ENCODE measurements at regions not wholly inside any gene's neighbourhood (a gene's known extent, or its start where the extent isn't known, plus 50 kb on each side); places are given as distances from the start of the nearest gene placed in this dataset.

DNA sequence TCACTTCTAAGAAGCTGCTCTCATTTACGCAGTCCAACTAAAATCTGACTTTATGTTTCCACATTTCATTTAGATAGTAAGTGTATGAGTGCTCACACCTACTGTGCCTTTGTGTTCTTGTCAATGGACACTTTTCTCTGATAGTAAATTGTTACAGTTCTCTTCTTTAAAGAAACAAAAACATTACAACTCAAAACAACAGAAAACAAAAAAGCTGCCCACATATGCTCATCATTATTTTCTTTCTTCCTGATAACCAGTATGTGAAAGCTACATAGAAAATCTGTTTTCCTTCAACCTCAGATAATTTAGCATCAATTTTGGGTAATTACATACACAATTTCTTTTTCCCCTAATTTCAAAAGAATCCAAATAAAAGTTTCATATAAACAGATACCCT, 1247.8 kb upstream of the NXPH2 start (continued):
- no peak for TF ChIP-seq ATF3 (IDR thresholded peaks at IDR 0.05)
- no peak for TF ChIP-seq RXRA (IDR thresholded peaks at IDR 0.05)
- TF ChIP-seq, protein P1, sequence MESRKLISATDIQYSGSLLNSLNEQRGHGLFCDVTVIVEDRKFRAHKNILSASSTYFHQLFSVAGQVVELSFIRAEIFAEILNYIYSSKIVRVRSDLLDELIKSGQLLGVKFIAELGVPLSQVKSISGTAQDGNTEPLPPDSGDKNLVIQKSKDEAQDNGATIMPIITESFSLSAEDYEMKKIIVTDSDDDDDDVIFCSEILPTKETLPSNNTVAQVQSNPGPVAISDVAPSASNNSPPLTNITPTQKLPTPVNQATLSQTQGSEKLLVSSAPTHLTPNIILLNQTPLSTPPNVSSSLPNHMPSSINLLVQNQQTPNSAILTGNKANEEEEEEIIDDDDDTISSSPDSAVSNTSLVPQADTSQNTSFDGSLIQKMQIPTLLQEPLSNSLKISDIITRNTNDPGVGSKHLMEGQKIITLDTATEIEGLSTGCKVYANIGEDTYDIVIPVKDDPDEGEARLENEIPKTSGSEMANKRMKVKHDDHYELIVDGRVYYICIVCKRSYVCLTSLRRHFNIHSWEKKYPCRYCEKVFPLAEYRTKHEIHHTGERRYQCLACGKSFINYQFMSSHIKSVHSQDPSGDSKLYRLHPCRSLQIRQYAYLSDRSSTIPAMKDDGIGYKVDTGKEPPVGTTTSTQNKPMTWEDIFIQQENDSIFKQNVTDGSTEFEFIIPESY (IDR thresholded peaks at IDR 0.05), result no peak
- no peak for TF ChIP-seq JUND (IDR thresholded peaks at IDR 0.05)

DNA sequence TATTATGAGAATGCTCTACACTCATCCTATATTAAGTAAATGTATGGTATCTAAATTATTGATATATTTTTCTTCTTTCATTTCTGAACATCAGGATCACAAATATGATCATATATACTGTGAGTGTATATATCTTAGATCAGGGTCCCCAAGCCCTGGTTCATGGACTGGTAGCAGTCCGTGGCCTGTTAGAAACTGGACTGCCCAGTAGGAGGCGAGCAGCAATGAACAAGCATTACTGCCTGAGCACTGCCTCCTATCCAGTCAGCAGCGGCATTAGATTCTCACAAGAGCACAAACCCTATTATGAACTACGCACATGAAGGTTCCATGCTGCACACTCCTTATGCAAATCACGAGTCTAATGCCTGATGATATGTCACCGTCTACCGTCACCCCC, 1247.1 kb upstream of the NXPH2 start:
- Histone ChIP-seq H3K4me1 (ENCODE audit: control insufficient read depth in 4 of 4, insufficient read depth in 4 of 4, low read length in 3 of 4) (no peaks in the 10 kb centered on the region), H3K36me3 (ENCODE audit: control insufficient read depth in 4 of 4, insufficient read depth in 3 of 4, low read depth in 1 of 4, low read length in 3 of 4) (no peaks in the 10 kb centered on the region), H3K9ac (ENCODE audit: low read depth in 1 of 2, low read length in 2 of 2) (no peak overlapping the region), H3K27me3 (ENCODE audit: control insufficient read depth in 4 of 4, insufficient read depth in 4 of 4, low read length in 3 of 4) (no peaks in the 10 kb centered on the region), H3K27ac (ENCODE audit: low read depth in 1 of 2, low read length in 2 of 2) (no peak overlapping the region), H3K4me3 (ENCODE audit: low read depth in 1 of 3, low read length in 3 of 3) (no peak overlapping the region), H3K9me3 (ENCODE audit: control insufficient read depth in 4 of 4, low read length in 3 of 4) (no peaks in the 10 kb centered on the region)
- DNase-seq (ENCODE audit: low spot score), result no peak
- WGBS, result 88% methylated on average over 7 of the region's 7 CpGs
- TF ChIP-seq RXRA (IDR thresholded peaks at IDR 0.05) (no peak), YY1 (IDR thresholded peaks at IDR 0.05) (no peak)

DNA sequence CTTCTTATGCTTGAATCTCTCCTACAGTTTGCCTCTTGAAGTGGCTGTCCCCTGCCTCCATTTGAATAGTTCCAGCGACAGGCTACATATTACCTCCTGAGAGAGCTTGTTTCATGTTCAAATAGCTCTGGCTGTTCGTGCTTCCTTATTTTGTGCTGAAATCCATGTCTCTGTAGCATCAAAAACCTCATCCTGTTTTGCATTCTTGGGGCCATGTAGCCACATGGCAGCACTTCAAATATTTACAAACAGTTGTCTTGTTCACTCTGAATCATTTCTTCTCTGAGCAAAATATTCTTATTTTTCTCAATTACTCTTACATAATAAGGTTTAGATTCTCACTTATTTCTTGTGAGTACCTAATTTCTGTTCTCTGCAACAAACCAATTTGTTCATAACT, 1243.1 kb upstream of the NXPH2 start:
- Histone ChIP-seq H3K4me1 (ENCODE audit: control insufficient read depth in 4 of 4, insufficient read depth in 4 of 4, low read length in 3 of 4) (no peaks in the 10 kb centered on the region), H3K36me3 (ENCODE audit: control insufficient read depth in 4 of 4, insufficient read depth in 3 of 4, low read depth in 1 of 4, low read length in 3 of 4) (no peaks in the 10 kb centered on the region), H3K27ac (ENCODE audit: low read depth in 1 of 2, low read length in 2 of 2) (no peak overlapping the region), H3K4me3 (ENCODE audit: low read depth in 1 of 3, low read length in 3 of 3) (no peak overlapping the region), H3K27me3 (ENCODE audit: control insufficient read depth in 4 of 4, insufficient read depth in 4 of 4, low read length in 3 of 4) (no peaks in the 10 kb centered on the region), H3K9me3 (ENCODE audit: control insufficient read depth in 4 of 4, low read length in 3 of 4) (no peaks in the 10 kb centered on the region), H3K9ac (ENCODE audit: low read depth in 1 of 2, low read length in 2 of 2) (no peak overlapping the region)
- WGBS, result 26% methylated on average over 2 of the region's 2 CpGs
- no peak for DNase-seq (ENCODE audit: low spot score)
- TF ChIP-seq, protein P2, sequence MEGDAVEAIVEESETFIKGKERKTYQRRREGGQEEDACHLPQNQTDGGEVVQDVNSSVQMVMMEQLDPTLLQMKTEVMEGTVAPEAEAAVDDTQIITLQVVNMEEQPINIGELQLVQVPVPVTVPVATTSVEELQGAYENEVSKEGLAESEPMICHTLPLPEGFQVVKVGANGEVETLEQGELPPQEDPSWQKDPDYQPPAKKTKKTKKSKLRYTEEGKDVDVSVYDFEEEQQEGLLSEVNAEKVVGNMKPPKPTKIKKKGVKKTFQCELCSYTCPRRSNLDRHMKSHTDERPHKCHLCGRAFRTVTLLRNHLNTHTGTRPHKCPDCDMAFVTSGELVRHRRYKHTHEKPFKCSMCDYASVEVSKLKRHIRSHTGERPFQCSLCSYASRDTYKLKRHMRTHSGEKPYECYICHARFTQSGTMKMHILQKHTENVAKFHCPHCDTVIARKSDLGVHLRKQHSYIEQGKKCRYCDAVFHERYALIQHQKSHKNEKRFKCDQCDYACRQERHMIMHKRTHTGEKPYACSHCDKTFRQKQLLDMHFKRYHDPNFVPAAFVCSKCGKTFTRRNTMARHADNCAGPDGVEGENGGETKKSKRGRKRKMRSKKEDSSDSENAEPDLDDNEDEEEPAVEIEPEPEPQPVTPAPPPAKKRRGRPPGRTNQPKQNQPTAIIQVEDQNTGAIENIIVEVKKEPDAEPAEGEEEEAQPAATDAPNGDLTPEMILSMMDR (IDR thresholded peaks at IDR 0.05; ENCODE audit: low read depth, low read length, missing input control), result no peak
- TF ChIP-seq EGR1 (IDR thresholded peaks at IDR 0.05; ENCODE audit: low read depth in 2 of 2) (no peak), TAF1 (conservative IDR thresholded peaks at IDR 0.05) (no peak), MAX (IDR thresholded peaks at IDR 0.05) (no peak), YY1 (IDR thresholded peaks at IDR 0.05) (no peak), SP1 (IDR thresholded peaks at IDR 0.05) (no peak), RXRA (IDR thresholded peaks at IDR 0.05) (no peak), HNF4G (IDR thresholded peaks at IDR 0.05) (no peak), NR2F2 (IDR thresholded peaks at IDR 0.05) (no peak), FOXA2 (IDR thresholded peaks at IDR 0.05) (no peak)
- TF ChIP-seq, protein P1 (IDR thresholded peaks at IDR 0.05), result no peak
- TF ChIP-seq, protein P3, sequence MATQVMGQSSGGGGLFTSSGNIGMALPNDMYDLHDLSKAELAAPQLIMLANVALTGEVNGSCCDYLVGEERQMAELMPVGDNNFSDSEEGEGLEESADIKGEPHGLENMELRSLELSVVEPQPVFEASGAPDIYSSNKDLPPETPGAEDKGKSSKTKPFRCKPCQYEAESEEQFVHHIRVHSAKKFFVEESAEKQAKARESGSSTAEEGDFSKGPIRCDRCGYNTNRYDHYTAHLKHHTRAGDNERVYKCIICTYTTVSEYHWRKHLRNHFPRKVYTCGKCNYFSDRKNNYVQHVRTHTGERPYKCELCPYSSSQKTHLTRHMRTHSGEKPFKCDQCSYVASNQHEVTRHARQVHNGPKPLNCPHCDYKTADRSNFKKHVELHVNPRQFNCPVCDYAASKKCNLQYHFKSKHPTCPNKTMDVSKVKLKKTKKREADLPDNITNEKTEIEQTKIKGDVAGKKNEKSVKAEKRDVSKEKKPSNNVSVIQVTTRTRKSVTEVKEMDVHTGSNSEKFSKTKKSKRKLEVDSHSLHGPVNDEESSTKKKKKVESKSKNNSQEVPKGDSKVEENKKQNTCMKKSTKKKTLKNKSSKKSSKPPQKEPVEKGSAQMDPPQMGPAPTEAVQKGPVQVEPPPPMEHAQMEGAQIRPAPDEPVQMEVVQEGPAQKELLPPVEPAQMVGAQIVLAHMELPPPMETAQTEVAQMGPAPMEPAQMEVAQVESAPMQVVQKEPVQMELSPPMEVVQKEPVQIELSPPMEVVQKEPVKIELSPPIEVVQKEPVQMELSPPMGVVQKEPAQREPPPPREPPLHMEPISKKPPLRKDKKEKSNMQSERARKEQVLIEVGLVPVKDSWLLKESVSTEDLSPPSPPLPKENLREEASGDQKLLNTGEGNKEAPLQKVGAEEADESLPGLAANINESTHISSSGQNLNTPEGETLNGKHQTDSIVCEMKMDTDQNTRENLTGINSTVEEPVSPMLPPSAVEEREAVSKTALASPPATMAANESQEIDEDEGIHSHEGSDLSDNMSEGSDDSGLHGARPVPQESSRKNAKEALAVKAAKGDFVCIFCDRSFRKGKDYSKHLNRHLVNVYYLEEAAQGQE (IDR thresholded peaks at IDR 0.05), result no peak

Data from liver (tissue), 8 donors.